ENCODE measurements at regions not wholly inside any gene's neighbourhood (a gene's known extent, or its start where the extent isn't known, plus 50 kb on each side); places are given as distances from the start of the nearest gene placed in this dataset.

DNA sequence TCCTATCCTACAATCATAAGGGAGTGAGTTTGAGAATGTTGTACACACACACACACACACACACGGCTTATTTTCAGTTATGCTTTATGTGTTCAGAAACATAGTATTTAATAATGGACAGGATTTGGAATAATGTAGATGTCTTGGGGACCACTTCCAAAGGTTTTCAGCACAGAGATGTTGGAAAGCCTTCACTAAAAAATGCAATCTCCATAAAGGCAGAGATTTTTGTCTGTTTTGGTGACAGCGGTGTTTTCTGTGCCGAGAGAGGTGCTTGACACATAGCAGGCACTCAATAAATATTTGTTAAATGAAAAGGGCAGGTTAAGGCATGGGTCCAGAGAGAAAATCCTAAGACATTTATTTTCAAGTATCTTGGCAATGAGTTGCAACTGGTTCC lies 428.2 kb upstream of the RGMA start:
- TF ChIP-seq CTCF (conservative IDR thresholded peaks at IDR 0.05): no peak
- Mint-ChIP-seq H3K4me1 (no peaks in the 10 kb centered on the region), H3K4me3 (no peak overlapping the region), H3K27me3 (ENCODE audit: low read depth) (no peaks in the 10 kb centered on the region), H3K27ac (ENCODE audit: unreplicated experiment) (no peak overlapping the region), H3K36me3 (ENCODE audit: low read depth) (peaks cover 4% of the 10 kb centered on the region), H3K9me3 (peaks cover 4% of the 10 kb centered on the region)
- DNase-seq (ENCODE audit: low read depth, low spot score): no peak

GRCh38 chr15:93515256-93516051 lies 426.4 kb upstream of the RGMA start:
- Mint-ChIP-seq H3K27me3 (ENCODE audit: low read depth) (no peaks in the 10 kb centered on the region), H3K4me1 (no peaks in the 10 kb centered on the region), H3K27ac (ENCODE audit: unreplicated experiment) (no peak overlapping the region), H3K36me3 (ENCODE audit: low read depth) (peaks cover 4% of the 10 kb centered on the region), H3K9me3 (peaks cover 4% of the 10 kb centered on the region), H3K4me3 (no peak overlapping the region)
- DNase-seq (ENCODE audit: low read depth, low spot score): no peak
- TF ChIP-seq CTCF (conservative IDR thresholded peaks at IDR 0.05): no peak

- TF ChIP-seq CTCF (conservative IDR thresholded peaks at IDR 0.05): no peak
- H3K27me3 Mint-ChIP-seq (ENCODE audit: low read depth): no peaks in the 10 kb centered on the region
- no peak overlapping the region for H3K27ac Mint-ChIP-seq (ENCODE audit: unreplicated experiment)
- no peak overlapping the region for H3K4me3 Mint-ChIP-seq
- DNase-seq (ENCODE audit: low read depth, low spot score): no peak
- H3K9me3 Mint-ChIP-seq: no peaks in the 10 kb centered on the region
- peaks cover 4% of the 10 kb centered on the region for H3K4me1 Mint-ChIP-seq
- peaks cover 11% of the 10 kb centered on the region for H3K36me3 Mint-ChIP-seq (ENCODE audit: low read depth)
Observed at GRCh38 chr15:93506646-93507045, 417.6 kb upstream of the RGMA start.

DNA sequence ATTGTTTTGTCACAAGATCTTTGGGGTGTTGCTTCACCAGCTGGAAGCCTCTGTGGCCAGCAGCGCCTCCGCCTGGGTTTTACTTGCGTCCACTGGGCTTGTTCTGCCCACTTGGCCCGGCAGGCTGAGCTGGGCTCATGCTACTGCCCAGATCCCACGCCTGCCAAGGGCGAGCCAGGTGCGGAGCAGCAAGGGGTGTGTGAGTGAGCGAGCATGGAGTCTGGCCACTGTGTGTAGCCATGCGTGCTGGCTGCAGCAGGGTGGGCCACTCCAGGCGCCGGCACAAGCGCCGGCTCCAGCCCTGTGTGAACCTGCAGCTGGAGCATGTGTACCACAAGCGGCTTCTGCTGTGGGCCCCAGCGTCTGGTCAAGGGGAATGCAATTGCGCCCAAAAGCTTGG lies 416.5 kb upstream of the RGMA start:
- H3K36me3 Mint-ChIP-seq (ENCODE audit: low read depth): peaks cover 11% of the 10 kb centered on the region
- TF ChIP-seq CTCF (conservative IDR thresholded peaks at IDR 0.05): no peak
- H3K4me1 Mint-ChIP-seq: peaks cover 4% of the 10 kb centered on the region
- H3K27ac Mint-ChIP-seq (ENCODE audit: unreplicated experiment): no peak overlapping the region
- H3K27me3 Mint-ChIP-seq (ENCODE audit: low read depth): no peaks in the 10 kb centered on the region
- no peaks in the 10 kb centered on the region for H3K9me3 Mint-ChIP-seq
- no peak for DNase-seq (ENCODE audit: low read depth, low spot score)
- no peak overlapping the region for H3K4me3 Mint-ChIP-seq

DNA sequence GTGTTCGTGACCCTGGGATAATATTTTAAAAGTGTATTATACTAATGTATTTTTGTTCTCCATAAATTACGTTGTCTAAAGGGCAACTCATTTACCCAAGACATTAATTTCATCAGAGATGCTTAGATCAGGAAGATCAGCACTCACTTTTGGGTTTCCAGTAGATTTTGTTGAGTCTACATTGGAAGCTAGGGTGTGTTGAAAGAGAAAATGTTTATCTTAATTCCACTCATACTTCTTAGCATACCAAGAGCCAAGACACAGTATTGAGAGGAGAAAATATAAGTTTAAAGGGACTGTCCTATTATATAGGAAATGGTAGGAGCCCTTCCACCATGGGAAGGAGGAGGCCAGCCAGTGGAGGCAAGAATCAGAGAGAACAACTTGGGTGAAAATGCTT lies 412.9 kb upstream of the RGMA start:
- Mint-ChIP-seq H3K36me3 (ENCODE audit: low read depth) (peaks cover 10% of the 10 kb centered on the region), H3K9me3 (no peaks in the 10 kb centered on the region), H3K4me3 (no peak overlapping the region), H3K27me3 (ENCODE audit: low read depth) (no peaks in the 10 kb centered on the region), H3K4me1 (peaks cover 5% of the 10 kb centered on the region), H3K27ac (ENCODE audit: unreplicated experiment) (no peak overlapping the region)
- no peak for TF ChIP-seq CTCF (conservative IDR thresholded peaks at IDR 0.05)
- no peak for DNase-seq (ENCODE audit: low read depth, low spot score)

Data from neural crest cell (in vitro differentiated cells).